Upper lobe of left lung (tissue), 4 donors: ENCODE measurements at regions not wholly inside any gene's neighbourhood (a gene's known extent, or its start where the extent isn't known, plus 50 kb on each side); places are given as distances from the start of the nearest gene placed in this dataset.

Experiments
- POLR2AphosphoS5 ChIP-seq, 2 donors: sonication (generic); formaldehyde crosslinking; IDR thresholded peaks; one replicate each; pipeline ENCODE4 v1.5.1; 2017; ENCODE audit warnings: antibody characterized with exemption in 2 of 2
- TF ChIP-seq, protein P1 (sequence below), 6 experiments: fragments of 450-650 bp in 4 of 6; fragments of 200-600 bp in 2 of 6; sonication (generic) in 2 of 6; IDR thresholded peaks; one replicate each; pipeline ENCODE4 v1.5.1; 2016 to 2019; ENCODE audit warnings: antibody characterized with exemption in 6 of 6

DNA sequence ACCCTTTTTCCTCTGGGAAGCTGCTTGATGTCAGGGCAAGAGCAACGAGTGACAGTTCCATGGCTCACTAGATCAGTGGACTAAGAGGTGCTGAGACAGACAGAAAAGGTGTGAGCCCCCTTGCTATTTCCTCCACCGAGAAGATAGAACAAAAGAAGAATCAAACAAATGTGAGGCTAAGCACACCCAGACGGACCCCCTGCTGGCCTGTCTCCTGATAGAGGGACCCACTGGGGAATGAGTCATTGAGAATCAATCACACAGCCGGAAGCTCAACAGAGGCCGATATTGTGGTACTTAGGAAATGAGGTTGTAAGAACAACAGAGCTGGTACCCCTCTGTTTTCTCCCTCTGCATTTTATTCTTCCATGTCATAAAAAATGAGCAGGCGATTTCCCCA, 89.8 kb upstream of the TEX51 start:
- TF ChIP-seq, protein P1, sequence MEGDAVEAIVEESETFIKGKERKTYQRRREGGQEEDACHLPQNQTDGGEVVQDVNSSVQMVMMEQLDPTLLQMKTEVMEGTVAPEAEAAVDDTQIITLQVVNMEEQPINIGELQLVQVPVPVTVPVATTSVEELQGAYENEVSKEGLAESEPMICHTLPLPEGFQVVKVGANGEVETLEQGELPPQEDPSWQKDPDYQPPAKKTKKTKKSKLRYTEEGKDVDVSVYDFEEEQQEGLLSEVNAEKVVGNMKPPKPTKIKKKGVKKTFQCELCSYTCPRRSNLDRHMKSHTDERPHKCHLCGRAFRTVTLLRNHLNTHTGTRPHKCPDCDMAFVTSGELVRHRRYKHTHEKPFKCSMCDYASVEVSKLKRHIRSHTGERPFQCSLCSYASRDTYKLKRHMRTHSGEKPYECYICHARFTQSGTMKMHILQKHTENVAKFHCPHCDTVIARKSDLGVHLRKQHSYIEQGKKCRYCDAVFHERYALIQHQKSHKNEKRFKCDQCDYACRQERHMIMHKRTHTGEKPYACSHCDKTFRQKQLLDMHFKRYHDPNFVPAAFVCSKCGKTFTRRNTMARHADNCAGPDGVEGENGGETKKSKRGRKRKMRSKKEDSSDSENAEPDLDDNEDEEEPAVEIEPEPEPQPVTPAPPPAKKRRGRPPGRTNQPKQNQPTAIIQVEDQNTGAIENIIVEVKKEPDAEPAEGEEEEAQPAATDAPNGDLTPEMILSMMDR (IDR thresholded peaks at IDR 0.05), result no peak
- TF ChIP-seq POLR2AphosphoS5 (IDR thresholded peaks at IDR 0.05), result no peak
